IPS DF 19.7 (cell line): ENCODE measurements at regions not wholly inside any gene's neighbourhood (a gene's known extent, or its start where the extent isn't known, plus 50 kb on each side); places are given as distances from the start of the nearest gene placed in this dataset.

ENCODE experiments used
- DNase-seq: peaks from one replicate; pipeline ENCODE4 v3.0.0-alpha.2; 2013; ENCODE audit warnings: low read depth, low spot score

DNA sequence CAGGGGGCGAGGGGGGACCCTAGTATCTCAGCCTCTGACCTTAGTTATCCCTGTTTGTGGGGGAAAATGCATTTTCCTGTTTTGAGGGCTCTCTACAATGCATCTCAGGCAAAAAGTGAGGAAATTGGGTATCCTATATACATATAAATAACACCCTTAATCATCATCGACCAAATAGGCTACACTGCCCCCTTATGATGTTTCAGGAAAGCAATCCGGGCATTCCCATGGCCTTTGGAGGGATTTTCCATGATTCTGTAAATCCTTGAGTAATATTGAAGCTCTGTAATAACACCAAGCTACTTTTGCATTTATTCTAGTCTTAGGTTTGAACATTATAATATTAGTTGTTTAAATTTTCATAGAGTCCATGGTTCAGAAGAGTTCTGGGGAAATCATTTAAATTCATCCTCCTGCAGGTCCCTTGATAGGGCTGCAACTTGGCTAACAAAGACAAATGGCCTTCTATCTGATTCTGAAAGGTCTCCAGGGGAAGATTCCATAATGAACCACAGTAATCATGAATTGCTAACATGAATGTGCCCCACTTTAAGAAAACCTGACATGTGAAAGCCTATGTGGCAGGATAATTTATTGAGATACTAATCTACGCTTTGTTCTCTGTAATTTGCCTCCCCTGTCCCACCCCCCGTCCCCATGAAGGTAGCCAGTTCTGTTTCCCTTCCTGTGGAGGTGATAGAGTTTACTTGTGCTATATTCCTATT lies 91.5 kb upstream of the SCOC start:
- DNase-seq: no peak

DNA sequence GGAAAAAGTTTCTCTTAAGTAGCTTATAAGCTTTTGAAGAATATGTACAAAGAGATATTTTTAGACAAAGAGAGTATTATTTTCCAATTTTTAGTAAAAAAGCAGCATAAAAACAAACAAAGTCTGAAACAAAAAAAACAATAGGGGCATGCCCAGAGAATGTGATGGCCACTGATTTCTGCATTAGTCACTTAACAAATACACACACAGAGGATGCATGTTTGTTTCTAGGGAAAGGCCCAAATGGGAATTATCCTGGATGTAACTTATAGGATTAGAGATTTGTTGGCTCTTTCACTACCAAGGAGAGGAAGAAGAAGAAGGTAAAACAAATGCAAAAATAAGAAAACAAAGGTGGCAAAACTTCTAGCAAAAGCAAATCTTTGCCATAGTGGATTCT lies 95.9 kb upstream of the SCOC start:
- DNase-seq: no peak

DNA sequence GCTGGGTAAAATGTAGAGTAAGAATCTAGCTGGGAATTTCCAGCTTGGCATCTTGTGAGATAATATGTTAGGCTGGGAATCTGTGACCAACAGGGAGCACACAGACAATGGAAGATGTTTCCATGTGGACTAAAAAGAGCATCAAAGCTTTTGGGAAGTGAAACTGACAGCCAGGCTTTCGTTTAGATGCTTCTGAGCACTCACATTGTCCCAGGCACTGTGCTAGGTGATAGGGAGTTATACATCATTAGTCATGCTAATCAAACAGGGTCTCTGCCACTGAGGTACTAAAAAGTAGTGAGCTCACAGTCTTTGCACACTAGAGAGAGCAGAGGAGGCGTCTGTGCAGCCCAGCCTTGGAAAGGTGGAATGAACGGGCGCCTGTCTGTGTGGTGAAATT lies 101.9 kb upstream of the SCOC start:
- no peak for DNase-seq

DNA sequence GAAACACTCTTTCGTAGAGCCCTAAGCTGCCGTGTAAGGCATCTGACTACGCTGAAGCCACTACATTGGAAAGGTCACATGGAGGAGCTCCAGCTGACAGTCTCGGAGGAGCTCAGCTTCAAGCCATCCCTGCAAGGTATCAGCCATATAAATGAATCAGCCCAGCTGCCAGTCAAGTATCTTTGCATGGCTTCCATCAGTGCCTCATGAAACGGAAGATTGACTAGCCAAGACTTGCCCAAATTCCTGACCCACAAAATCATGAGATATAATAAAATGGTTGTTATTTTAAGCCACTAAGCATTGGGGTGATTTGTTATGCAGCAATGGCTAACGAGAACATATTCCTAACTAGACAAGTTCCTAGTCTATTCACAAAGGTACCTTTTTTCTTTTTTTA lies 104.1 kb upstream of the SCOC start:
- no peak for DNase-seq

DNA sequence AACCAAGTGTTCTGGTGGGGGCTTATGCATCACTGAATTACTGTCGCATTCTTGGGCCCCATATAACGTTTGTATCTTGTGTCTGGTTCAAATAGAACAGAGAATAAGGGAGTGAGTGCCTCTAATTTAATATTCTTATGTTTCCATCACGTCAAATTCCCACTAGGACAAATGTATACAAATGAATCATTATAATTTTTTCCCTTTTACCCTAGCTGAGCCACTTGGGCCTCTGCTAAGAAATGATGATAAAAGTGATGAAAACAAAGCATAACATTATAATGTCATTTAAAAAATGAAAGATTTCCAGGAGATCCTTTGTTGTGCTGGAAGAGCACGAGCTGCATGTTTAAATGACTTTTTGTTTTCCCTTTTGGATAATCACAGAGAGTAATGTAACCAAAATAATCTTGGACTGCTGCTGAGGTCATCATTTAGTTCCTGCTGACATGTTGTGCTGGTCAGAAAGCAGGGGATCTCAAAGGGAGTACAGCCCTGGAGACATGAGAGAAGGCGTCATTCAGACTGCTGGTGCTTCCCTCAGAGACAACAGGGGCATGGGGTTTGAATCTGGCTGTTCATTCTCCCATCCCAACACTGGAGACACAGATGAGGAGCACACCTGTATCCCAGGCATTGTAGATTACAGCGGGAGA lies 105.1 kb upstream of the SCOC start:
- DNase-seq: no peak

DNA sequence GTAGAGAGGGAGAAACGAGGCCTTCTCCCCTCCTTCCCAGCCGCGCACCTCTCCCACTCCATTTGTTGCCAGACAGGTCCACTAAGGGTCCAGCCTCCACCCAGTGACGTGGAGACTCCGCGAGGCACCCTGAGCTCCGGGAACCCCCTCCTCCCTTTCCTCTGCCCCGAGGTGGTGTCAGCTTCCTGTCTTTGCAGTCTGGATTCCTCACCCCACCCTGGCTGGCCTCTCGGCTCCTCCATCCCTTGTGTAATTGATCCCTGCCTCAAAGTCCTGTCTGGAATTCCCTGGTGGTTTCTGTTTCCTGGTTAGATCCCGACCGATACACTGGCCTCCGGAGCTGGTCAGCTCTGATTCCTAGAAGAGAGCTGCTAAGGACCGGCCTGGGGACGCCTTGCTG lies 105.9 kb upstream of the SCOC start:
- DNase-seq: no peak

DNA sequence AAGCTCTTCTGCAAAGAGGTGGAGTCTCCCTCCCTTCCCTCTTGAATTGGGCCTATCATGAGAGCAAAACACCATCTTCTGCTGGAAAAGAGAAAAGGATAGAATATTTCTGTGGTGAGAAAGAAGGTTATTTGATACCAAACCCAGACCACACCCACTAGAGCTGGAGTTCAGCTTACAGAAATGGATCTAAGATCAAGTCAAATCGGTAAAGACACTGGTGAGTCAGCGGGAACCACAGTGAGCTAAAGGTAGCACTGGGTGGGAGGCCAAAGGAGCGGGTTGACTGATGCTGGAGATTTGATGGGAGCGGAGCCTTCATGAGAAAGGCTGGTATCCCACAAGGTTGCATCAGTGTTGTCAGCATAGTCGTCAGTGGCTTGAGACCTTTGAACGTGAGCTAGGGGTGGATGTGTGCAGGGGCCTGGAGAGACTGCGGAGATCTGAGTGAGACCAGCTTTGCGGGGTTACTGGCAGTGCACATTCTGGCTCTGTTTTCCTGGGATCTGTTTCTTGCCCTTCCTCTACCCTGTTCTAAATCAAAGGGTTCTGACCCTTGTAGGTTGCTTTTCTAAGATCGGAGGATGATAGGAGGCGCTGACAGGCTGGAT lies 106.4 kb upstream of the SCOC start:
- DNase-seq: no peak

DNA sequence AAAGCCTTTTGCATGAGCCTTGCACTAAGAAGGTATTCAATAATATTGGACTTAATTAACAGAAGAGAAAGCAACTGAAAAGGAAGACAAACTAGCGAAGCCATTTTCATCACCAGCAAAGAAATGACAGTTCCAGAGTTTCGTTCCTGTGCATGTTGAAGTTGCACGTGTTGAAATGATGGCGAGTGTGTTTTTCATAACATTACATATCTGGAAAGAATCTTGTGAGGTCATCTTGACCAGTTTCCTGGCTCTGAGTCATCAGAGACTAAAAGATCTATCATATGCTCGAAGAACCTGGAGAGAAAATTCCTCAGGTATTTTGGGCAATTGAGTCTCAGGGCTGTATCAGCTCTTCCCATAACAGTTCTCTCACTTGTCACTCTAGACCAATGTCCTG lies 106.2 kb upstream of the MAML3 start:
- DNase-seq: no peak

DNA sequence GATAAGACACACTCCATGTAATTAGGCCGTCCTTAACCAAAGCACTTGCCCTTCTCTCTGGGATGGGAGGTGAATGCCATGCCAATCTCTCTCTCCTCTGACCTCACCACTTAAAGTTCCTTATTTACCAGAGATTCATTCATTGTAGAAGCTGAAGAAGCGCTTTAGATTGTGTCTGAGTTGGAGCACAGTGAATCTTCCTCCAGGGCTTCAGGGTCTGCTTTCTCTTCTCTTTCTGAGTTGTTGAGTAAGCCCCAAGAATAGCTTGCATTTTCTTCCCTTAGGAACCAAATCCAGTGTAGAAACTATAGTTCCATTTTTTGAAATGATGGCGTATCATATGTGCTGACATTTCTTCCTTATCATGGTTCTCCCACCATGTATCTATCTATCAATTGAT lies 104.5 kb upstream of the MAML3 start:
- no peak for DNase-seq

DNA sequence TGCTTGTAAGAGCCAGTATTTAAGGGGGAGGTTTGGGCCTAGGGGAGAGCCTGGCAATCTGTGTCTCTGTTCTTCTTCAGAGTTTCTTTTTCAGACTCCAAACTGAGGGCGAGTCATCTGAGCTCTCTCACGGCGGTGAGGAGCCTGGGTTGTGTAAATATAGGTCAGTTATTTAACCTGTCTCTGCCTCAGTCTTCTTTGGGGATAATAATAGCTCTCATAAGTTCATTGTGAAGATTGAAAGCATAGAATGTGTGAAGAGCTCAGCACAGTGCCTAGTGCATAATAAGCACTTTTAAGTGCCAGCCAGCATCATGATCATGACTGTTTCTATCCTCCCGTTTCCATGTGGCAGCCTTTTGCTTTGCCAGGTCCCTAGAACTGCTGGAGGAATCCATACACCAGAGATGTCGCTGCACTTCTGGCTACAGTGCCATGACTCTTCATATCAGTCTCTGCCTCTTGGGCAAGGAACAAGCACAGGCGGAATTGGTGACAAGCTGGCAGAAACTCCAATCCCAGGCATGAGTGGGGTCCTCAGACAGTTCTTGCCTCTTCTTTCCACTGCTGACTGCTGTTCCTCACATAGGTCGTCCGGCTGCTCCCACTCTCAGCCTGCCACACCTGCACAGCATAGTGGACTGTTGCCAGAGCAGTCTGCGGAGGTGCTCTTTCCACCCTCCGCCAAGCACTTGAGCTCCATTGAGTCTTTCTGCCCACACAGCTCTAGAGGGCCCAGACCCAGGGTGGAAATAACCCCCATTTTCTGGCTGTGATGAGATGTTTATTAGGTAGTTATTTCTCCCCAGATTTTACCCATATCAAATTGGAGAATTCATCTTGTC lies 103.7 kb upstream of the MAML3 start:
- no peak for DNase-seq

DNA sequence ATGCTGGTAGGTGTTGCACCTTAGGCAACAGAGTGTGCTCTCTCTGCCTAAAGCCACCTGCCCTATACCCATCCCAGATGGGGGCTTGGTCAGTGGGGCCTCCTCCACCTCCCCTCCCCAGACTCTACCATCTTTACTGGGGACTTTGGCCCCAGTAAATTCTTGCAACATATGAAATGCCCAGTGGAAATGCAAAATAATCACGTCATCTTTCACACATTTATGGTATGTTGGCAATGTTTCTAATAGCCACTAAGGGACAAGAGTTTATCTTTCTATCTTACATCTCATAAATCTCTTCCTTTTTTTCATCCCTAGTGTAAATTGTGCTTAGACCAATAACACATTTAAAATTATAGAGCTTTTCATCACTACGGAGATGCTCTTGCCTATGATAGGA lies 103.0 kb upstream of the MAML3 start:
- DNase-seq: no peak

DNA sequence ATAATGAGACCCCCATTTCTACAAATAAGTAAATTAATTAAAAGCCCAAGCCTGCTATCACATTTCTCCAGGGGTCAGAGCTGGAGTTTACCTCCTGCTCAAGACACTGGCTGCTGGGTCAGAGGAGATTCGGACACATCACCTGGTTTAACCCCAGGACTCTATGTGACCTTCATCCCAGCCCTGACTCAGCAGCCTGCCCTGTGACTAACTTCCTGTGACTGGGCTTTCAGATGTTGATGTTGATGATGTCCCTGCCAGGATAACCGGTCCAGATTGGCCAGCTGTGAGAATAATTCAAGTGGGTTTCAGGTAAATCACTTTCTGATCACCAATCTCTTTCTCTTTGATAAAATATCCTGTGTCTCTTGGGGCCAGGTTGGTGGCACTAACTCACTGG lies 102.4 kb upstream of the MAML3 start:
- no peak for DNase-seq

DNA sequence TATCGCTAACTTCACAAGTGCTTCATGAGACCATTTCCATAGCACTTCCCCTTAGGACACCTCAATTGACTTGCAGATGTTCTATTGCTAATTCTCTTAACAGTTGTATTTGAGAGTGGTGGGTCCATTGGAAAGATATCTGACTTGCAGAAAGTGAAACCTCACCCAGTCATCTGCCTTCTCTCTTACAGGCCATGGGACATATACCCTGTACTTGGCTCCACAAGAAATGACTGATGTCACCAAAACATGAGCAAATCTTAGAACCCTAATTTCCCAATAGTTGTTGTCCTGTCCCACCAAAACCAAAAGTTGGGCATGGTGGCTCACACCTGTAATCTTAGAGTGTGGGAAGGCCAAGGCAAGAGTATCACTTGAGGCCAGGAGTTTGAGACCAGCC lies 101.9 kb upstream of the MAML3 start:
- DNase-seq: no peak

DNA sequence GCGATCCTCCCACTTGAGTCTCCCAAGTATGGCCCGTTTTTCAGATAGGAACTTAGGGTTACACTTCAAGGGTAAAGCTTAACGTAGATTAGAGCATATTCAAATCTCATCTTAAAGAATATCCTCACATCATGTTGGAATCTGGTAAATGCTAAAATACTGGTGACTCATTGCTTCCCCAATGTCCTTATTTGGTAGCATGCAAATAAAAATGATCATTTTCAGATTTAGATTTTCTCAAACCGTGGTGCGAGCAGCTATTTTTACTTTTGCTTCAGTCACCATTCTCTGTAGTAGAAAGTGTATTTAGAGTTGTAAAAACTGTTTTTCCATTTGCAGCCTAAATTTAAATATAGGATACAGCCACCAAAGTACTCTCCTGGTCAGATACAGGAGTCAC lies 101.5 kb upstream of the MAML3 start:
- no peak for DNase-seq

DNA sequence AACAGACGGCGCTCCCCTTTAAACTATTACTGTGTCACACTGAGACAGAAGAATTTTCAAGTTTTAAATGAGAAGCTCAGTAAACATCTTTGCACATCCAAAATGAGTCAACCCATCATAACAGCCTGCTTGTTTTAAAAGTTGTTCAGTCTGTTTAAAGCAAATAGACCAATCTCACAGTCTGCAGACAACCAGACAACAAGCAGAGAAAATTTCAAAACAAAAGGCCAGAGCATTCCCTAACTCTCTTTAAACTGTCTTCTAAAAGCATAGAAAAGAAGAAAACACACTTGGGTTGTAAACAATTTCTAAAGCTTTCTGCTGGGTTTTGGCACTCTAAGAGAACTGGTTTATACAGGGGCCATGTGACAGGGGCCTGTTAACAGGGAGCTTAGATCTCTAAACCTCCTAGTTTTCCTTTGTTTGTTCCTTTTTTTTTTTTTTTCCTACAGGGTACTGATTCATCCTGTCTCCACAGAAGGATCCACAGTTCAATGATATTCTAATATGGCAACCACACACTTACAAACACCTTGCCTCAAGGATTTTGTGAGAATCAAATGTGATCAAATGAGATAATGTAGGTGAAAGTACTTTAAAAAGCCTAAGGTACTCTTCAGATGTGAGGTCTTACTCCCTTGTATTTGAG lies 100.8 kb upstream of the MAML3 start:
- DNase-seq: no peak

DNA sequence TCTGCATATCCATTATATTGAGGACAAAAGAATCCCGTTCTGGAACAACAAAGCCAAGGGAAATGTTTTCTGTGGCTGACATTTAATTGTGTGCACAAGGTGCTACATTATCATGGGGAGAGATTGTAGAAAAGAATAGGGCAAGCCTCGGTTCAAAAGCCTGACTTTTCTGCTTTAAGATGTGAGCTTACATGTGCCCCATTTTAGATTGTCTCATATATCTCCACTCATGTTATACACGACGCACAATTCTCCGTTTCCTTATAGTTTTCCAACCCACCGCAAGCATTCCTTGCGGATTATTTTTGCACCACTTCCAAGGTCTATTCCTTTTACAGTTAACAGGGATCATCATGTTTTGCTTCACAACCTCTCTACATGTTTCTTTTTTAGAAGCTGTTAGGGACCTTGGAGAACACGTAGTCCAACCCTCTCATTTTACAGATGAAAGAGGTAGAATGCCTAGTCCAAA lies 99.6 kb upstream of the MAML3 start:
- no peak for DNase-seq

DNA sequence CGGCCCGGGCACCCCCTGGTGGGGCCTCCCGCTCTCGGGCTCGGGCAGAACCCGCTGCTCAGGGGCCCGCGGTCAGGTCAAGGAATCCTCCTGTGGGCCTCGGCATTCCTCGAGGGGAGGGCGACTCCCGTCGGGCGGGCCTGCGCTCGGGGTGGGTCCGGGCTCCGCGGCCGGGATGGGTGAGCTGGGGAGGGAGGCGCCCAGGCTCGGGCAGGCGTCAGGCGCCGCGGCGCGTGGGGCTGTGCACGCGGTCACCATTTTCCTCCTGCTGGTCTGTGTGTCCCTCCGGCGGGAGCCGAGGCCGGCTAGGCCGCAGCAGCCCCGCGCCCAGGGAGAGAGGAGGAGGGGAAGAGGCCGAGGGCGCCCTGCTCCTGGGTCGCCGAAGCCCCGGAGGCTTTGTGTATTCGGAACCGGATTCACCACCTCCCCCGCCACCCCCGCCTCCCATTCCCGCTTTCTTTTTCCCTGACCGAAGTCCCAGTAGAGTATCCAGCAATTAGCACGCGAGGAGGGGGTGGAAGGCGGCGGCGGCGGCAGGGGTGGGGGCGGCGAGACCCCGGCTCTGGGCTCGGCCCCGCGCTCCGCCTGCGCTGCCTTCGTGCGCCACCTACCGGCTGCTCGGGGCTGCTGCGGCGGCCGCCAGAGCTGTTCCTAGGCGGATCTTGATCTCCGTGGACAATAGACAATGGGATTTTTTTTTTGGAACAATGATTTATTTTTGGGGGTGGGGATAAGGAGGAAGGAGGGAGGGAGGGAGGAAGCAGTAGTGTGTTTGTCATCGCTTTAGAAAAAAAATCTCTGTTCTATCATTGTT lies 99.0 kb upstream of the MAML3 start:
- no peak for DNase-seq

DNA sequence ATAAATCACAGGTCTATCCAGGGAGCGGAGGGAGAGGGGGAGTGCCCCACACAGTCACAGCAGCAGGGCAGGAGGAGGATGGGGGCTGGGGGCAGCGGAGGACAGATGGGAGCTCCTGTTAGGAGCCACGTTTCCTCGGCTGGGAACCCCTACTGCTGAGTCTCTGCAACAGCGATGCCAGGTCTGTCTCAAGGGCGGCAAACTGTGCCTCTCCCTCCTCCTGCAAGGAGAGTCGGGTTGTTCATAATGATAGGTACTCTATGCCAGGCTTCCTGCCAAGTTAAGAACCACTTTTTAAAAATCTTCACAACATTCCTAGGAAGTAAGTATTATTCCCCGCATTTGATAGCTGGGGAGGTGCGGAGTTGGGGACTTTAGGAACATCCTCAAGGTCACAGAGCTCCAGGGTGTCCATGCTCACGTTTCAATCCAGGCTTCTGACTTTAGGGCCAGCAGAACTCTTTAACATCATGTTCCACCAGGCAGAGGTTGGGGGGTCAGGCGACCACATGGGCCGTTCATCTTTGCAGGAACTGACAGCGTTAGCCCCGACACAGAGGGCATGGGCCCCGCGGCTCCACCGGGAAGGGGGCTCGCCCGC lies 98.3 kb upstream of the MAML3 start:
- DNase-seq: no peak

DNA sequence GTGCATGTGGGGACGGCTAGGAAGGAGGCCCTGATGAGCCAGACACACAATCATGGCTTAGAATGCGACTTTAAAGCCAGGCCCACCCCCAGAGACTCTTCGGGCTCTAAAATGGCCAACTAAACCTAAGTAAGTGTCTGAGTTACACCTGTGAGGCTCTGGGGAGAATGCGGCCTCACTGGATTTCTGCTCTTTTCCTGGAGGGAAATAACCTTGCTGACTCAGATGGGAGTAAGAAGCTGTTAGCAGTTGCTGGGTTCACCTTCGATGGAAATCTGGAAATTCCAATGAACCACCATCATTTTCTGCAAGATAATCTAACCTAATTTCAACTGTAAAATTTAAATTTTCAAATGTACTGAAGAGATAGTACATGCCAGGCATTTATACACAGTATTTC lies 97.6 kb upstream of the MAML3 start:
- DNase-seq: no peak

DNA sequence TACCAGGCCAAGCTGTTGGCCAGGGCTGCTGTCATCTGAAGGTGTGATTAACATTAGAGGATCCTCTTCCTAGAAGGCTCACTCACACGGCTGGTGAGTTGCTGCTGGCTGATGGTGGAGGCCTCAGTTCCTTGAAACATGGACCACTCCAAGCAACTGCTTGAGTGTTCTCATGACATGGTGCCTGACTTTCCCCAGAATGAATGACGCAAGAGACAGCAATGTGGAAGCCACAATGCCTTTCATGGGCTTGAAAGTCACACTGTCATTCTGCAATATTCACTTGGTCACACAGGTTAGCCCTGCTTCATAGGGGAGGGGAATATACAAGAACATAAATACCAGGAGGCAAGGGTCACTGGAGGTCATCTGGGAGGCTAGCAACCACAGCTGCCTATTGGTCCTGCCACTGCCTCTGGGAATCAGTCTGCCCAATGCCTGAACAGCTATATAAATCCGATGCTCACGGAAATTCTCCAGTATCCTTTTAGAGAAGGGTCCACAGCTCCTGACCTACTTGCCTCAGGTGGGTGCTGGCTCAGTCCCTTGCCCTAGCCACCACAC lies 97.1 kb upstream of the MAML3 start:
- no peak for DNase-seq
